HCT116 (cell line): ENCODE measurements at regions not wholly inside any gene's neighbourhood (a gene's known extent, or its start where the extent isn't known, plus 50 kb on each side); places are given as distances from the start of the nearest gene placed in this dataset.

Experiments used
- ATAC-seq: fragments of 200-7000 bp; cut with Tn5 transposase; 2 replicates; pipeline ENCODE4 v1.9.1; 2020; ENCODE audit warnings: mild to moderate bottlenecking, moderate library complexity
- BruUV-seq: library from RNA; stranded (reverse); fragments of 400-500 nt; replicated peaks from 2 replicates; lab custom pipeline; 2021; lab: Mats Ljungman, UMichigan
- CTCF ChIA-PET: fragments of 300-600 bp; sonication (Branson Sonifier 250); formaldehyde crosslinking; loops from one replicate; lab custom pipeline; 2021; ENCODE audit warnings: antibody characterized with exemption; lab: Charles Lee
- POLR2A ChIA-PET: fragments of 300-600, 350-600 bp; sonication (Branson Sonifier 250); formaldehyde crosslinking; loops from one replicate; lab custom pipeline; 2021; ENCODE audit warnings: antibody characterized with exemption; lab: Charles Lee
- RAD21 ChIA-PET, 2 experiments: fragments of 300-600 bp; sonication (Branson Sonifier 250); formaldehyde crosslinking; loops; one replicate each; lab custom pipeline; 2023; ENCODE audit warnings: low total read pairs in 2 of 2; ENCODE audit not compliant: uncharacterized antibody in 2 of 2, unreplicated experiment in 2 of 2, low non-redundant PET in 1 of 2; lab: Charles Lee
- DNase-seq: peaks from one replicate; pipeline ENCODE4 v3.0.0-alpha.2; 2010; ENCODE audit warnings: low read depth, low spot score
- H2AFZ ChIP-seq: fragments of 200-600 bp; shearing (Covaris generic), sonication (generic); 2 replicates; pipeline ENCODE4 v1.6.1; 2017; ENCODE audit warnings: low read depth, mixed run types, mixed read lengths, antibody characterized with exemption, low read length; ENCODE audit not compliant: poor library complexity, severe bottlenecking
- H3K27ac ChIP-seq: 2 replicates; pipeline ENCODE4 v1.5.1; 2012; ENCODE audit warnings: low read depth, low read length
- H3K27me3 ChIP-seq: fragments of 200-600 bp; sonication (generic); 2 replicates; pipeline ENCODE4 v1.6.1; 2016; ENCODE audit warnings: mixed run types, low read length, mixed read lengths; ENCODE audit not compliant: insufficient read depth
- H3K36me3 ChIP-seq, 2 experiments: fragments of 200-500 bp in 1 of 2; fragments of 200-600 bp in 1 of 2; sonication (Bioruptor generic) in 1 of 2; sonication (generic) in 1 of 2; 2 replicates each; pipeline versions ENCODE4 v1.5.1 to v1.6.1; 2014 to 2016; ENCODE audit warnings: low read length in 2 of 2, inconsistent platforms in 1 of 2, mixed read lengths in 1 of 2, mixed run types in 1 of 2; ENCODE audit not compliant: insufficient read depth in 2 of 2, control insufficient read depth in 1 of 2
- H3K4me1 ChIP-seq, 2 experiments: fragments of 200-600 bp in 1 of 2; sonication (generic) in 1 of 2; 2 replicates each; pipeline versions ENCODE4 v1.5.1 to v1.6.1; 2012 to 2017; ENCODE audit warnings: low read length in 2 of 2, inconsistent platforms in 1 of 2, mild to moderate bottlenecking in 1 of 2, mixed read lengths in 1 of 2, mixed run types in 1 of 2, moderate library complexity in 1 of 2; ENCODE audit not compliant: insufficient read depth in 2 of 2, control insufficient read depth in 1 of 2
- H3K4me2 ChIP-seq: fragments of 200-600 bp; sonication (generic); 2 replicates; pipeline ENCODE4 v1.6.1; 2017; ENCODE audit warnings: mixed run types, low read length, mixed read lengths
- H3K4me3 ChIP-seq, 2 experiments: fragments of 200-600 bp in 1 of 2; sonication (generic) in 1 of 2; replicated peaks in 1 of 2; 2 replicates each; pipeline ENCODE4 v1.5.1; 2011 to 2016; ENCODE audit warnings: low read length in 2 of 2, control low read depth in 1 of 2, low read depth in 1 of 2, mild to moderate bottlenecking in 1 of 2, mixed read lengths in 1 of 2, mixed run types in 1 of 2
- H3K79me2 ChIP-seq: fragments of 200-600 bp; sonication (generic); 2 replicates; pipeline ENCODE4 v1.6.1; 2017; ENCODE audit warnings: mild to moderate bottlenecking, mixed run types, low read length, moderate library complexity, mixed read lengths; ENCODE audit not compliant: insufficient read depth
- H3K9ac ChIP-seq: fragments of 200-600 bp; sonication (generic); 2 replicates; pipeline ENCODE4 v1.6.1; 2016; ENCODE audit warnings: low read length, mixed read lengths
- H3K9me2 ChIP-seq: fragments of 200-600 bp; sonication (generic), shearing (Covaris generic); 2 replicates; pipeline ENCODE4 v1.6.1; 2017; ENCODE audit warnings: mixed run types, mild to moderate bottlenecking, moderate library complexity; ENCODE audit not compliant: insufficient read depth
- H3K9me3 ChIP-seq, 2 experiments: fragments of 200-500 bp in 1 of 2; fragments of 200-600 bp in 1 of 2; sonication (Bioruptor generic) in 1 of 2; sonication (generic) in 1 of 2; 2 replicates each; pipeline ENCODE4 v1.6.1; 2014 to 2017; ENCODE audit warnings: low read length in 2 of 2, mixed read lengths in 2 of 2, inconsistent platforms in 1 of 2, low read depth in 1 of 2, mild to moderate bottlenecking in 1 of 2, mixed run types in 1 of 2, moderate library complexity in 1 of 2; ENCODE audit not compliant: control insufficient read depth in 1 of 2, insufficient read depth in 1 of 2
- H4K20me1 ChIP-seq: fragments of 200-600 bp; sonication (generic), shearing (Covaris generic); 2 replicates; pipeline ENCODE4 v1.6.1; 2017; ENCODE audit warnings: mixed run types, mild to moderate bottlenecking, moderate library complexity; ENCODE audit not compliant: insufficient read depth
- CBX3 ChIP-seq: IDR thresholded peaks from 2 replicates; pipeline ENCODE4 v1.6.1; 2012; ENCODE audit warnings: low read depth
- EGR1 ChIP-seq: IDR thresholded peaks from 2 replicates; pipeline ENCODE4 v1.6.1; 2012; ENCODE audit warnings: low read depth
- JUND ChIP-seq: IDR thresholded peaks from 2 replicates; pipeline ENCODE4 v1.6.1; 2012
- POLR2AphosphoS5 ChIP-seq: IDR thresholded peaks from 2 replicates; pipeline ENCODE4 v1.6.1; 2011; ENCODE audit warnings: mild to moderate bottlenecking, low read depth, low read length, moderate library complexity
- RAD21 ChIP-seq: IDR thresholded peaks from 2 replicates; pipeline ENCODE4 v1.6.1; 2012; ENCODE audit warnings: low read depth, mild to moderate bottlenecking
- REST ChIP-seq: IDR thresholded peaks from 2 replicates; pipeline ENCODE4 v1.6.1; 2012; ENCODE audit warnings: low read depth
- SP1 ChIP-seq: IDR thresholded peaks from 2 replicates; pipeline ENCODE4 v1.6.1; 2012; ENCODE audit warnings: low read depth
- SRF ChIP-seq: IDR thresholded peaks from 2 replicates; pipeline ENCODE4 v1.6.1; 2012; ENCODE audit warnings: low read depth
- ZFX ChIP-seq: fragments of 450-650 bp; IDR thresholded peaks from 2 replicates; pipeline ENCODE4 v1.6.1; 2017
- ZNF274 ChIP-seq: fragments of 200-500 bp; sonication (Bioruptor generic); IDR thresholded peaks from 2 replicates; pipeline ENCODE4 v1.6.1; 2014; ENCODE audit warnings: mild to moderate bottlenecking, low read depth, low read length, inconsistent platforms
- intact Hi-C: fragments of 100-400 bp; cut with micrococcal nuclease; formaldehyde crosslinking; loops from 2 replicates; pipeline ENCODE4 v1.10.0; 2022
- TF ChIP-seq, protein P1 (sequence below): IDR thresholded peaks from 2 replicates; pipeline ENCODE4 v1.6.1; 2012

DNA sequence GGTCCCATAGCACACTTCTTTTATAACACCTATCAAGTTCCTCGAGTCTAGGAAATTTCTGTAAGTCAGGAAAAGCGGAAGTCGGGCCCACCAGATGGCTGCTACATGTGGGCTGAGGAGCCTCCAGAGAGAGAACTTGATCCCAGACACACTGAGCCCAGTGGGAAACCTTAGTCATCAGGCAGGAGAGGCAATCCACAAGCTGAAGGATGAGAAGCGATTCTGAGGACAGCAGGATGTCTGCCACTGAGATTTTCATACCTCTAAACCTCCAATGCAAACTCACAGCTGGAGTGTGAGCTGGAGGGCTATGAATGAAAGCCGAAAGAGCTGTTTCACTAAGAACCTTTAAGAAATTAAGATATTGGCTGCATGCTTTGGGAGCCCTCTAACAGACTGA, 52.6 kb upstream of the PDHA1 start:
- Histone ChIP-seq H3K27me3 (no peaks in the 10 kb centered on the region), H2AFZ (no peak overlapping the region), H3K27ac (no peak overlapping the region), H3K4me2 (no peak overlapping the region), H3K9me3 (no peaks in the 10 kb centered on the region), H3K9me2 (no peaks in the 10 kb centered on the region), H3K79me2 (no peaks in the 10 kb centered on the region), H3K4me1 (no peaks in the 10 kb centered on the region), H4K20me1 (no peaks in the 10 kb centered on the region), H3K36me3 (no peaks in the 10 kb centered on the region), H3K4me3 (no peak overlapping the region), H3K9ac (no peak overlapping the region)
- intact Hi-C loops, result no loop called here
- RAD21 ChIA-PET, result no interaction called here
- CTCF ChIA-PET, result no interaction called here
- BruUV-seq, result no TSS peak
- POLR2A ChIA-PET, result no interaction called here
- no peak for TF ChIP-seq REST
- no peak for TF ChIP-seq JUND
- TF ChIP-seq SRF, result no peak
- no peak for TF ChIP-seq ZFX
- TF ChIP-seq, protein P1, sequence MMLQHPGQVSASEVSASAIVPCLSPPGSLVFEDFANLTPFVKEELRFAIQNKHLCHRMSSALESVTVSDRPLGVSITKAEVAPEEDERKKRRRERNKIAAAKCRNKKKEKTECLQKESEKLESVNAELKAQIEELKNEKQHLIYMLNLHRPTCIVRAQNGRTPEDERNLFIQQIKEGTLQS, result no peak
- DNase-seq (no peak), ATAC-seq (no peak)

DNA sequence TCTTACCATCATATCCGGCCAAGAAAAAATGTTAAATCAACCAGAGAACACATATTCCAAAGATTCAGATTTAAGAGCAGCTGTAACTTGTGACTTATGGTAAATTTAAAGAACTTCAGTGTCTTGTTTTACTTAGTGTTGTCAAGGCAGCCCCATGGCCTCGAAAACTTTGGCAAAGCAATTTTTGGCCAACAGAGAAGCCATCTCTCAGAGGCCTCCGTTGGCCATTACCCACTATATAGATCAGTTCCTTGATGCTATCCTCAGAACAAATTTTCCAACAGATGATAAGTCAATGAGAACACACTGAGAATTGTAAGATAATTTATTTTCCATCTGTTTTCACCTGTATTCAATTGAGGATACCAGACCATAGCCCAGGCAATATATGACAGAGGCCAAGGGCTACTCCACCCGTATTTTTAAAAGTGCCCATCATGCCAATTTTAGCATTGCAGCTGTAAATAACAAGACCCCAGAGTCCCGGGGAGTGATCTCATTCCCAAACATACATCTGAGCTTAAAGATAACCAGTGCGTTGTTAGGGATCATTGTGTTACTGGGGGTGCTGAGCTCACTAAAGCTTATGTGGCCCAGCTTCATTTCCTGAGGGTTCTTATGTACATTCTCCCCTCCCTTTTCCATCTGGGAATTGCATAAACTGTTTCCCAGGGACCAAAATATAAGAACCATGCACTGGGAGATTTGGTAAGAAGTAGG, 50.0 kb upstream of the PDHA1 start:
- CTCF ChIA-PET, result no interaction called here
- Histone ChIP-seq H3K27ac (no peak overlapping the region), H3K27me3 (no peaks in the 10 kb centered on the region), H3K9ac (no peak overlapping the region), H3K79me2 (no peaks in the 10 kb centered on the region), H3K9me2 (no peaks in the 10 kb centered on the region), H4K20me1 (no peaks in the 10 kb centered on the region), H3K4me3 (no peak overlapping the region), H3K9me3 (no peaks in the 10 kb centered on the region), H3K4me1 (no peaks in the 10 kb centered on the region), H2AFZ (no peak overlapping the region), H3K4me2 (no peak overlapping the region), H3K36me3 (no peaks in the 10 kb centered on the region)
- ATAC-seq, result no peak
- RAD21 ChIA-PET, result no interaction called here
- POLR2A ChIA-PET, result no interaction called here
- DNase-seq, result no peak
- BruUV-seq, result no TSS peak
- intact Hi-C loops, result no loop called here
- TF ChIP-seq EGR1 (no peak), ZNF274 (no peak), POLR2AphosphoS5 (no peak), REST (no peak), SP1 (no peak), CBX3 (no peak), RAD21 (no peak), SRF (no peak)
